VCaP (cell line): ENCODE measurements at regions not wholly inside any gene's neighbourhood (a gene's known extent, or its start where the extent isn't known, plus 50 kb on each side); places are given as distances from the start of the nearest gene placed in this dataset.
"Not testable (repeated sequence)": the region's sequence is repeated elsewhere in the genome, so short reads cannot be mapped to it uniquely, and the experiment has no call there.

Source experiments
- H3K27ac ChIP-seq: fragments of 450-650 bp; 2 replicates; pipeline ENCODE4 v1.5.1; 2017
- CTCF ChIP-seq: fragments of 450-650 bp; conservative IDR thresholded peaks from 2 replicates; pipeline ENCODE4 v1.5.1; 2017; ENCODE audit warnings: mild to moderate bottlenecking, moderate library complexity

- no peak overlapping the region for H3K27ac ChIP-seq
- no peak for TF ChIP-seq CTCF
Measured at GRCh38 chr5:98391921-98392625, 381.4 kb upstream of the RGMB start.

- not testable (repeated sequence) for H3K27ac ChIP-seq
Measured at GRCh38 chr5:98393205-98393604, 380.3 kb upstream of the RGMB start.

- no peak for TF ChIP-seq CTCF
- no peak overlapping the region for H3K27ac ChIP-seq
Measured at GRCh38 chr5:98397081-98397480, 376.4 kb upstream of the RGMB start.

- TF ChIP-seq CTCF = no peak
- H3K27ac ChIP-seq = no peak overlapping the region
Measured at GRCh38 chr5:98398465-98398864, 375.0 kb upstream of the RGMB start.

DNA sequence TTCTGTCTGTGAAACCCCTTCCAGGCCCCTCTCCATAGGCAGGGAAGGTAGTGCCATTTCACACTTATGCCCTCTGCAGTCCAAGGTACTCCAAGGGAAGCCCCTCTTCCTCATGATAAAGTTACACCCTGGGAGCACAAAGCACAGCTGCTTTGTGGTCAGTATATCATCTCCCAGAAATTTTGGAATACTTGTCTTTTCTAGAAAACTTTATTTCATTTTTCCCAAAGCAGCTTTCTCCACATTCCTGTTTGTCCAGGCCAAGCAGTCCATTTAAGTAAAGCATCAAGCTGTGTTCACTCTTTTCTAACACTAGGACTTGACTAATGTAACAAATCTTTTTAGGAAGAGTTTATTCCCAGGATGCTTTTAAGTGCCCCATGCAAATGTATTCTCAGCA lies 371.8 kb upstream of the RGMB start:
- no peak overlapping the region for H3K27ac ChIP-seq
- no peak for TF ChIP-seq CTCF

DNA sequence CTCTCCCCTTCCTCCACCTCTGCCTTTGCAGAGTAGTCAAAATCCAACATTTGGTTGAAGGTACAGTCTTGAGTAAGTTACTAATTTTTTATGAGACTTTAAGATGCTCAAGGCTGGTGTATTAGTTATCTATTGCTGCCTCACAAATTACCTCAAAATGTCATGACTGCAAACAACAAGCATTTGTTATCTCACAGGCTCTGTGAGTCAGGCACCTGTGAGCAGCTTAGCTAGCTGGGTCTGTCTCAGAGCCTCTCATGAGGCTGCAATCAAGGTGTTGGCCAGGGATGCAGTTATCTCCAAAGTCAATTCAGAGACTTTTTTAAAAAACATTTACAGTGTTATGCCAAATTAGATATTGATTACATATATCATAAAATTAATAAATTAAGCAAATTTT lies 371.3 kb upstream of the RGMB start:
- no peak for TF ChIP-seq CTCF
- H3K27ac ChIP-seq = no peak overlapping the region

DNA sequence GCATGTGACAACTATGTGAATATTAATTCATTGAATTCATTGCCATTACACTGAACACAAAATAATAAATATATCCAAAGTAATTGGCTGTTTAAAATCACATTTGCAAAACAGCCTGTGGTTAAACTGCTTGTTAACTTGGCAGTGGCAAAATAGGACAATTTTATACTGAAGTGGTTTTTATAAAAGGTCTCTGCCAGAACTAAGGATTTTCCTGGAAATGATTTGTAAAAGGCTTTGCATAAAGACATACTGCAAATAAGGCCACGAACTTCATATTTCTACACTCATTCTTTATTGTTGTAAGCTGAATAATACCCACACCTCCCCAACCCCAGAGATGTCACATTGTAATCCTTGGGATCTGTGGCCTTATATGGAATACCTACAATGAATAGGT lies 370.3 kb upstream of the RGMB start:
- H3K27ac ChIP-seq = no peak overlapping the region
- TF ChIP-seq CTCF = no peak

DNA sequence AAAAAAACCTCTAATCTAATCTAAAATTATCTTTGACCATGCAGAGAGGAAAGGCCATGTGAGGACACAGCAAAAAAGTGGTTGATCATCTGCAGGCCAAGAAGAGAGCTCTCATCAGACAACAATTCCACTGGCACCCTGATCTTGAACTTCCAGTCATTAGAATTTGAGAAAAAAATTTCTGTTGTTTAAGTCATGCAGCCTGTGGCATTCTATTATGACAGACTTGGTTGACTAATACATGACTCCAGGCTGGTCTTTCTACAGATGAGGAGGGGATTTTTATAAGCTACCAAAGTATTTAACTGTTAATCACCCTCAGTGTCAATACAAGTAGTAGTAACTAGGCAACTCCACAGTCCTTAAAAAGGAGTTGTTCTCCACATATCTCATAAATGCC lies 358.5 kb upstream of the RGMB start:
- TF ChIP-seq CTCF = no peak
- no peak overlapping the region for H3K27ac ChIP-seq
